ENCODE measurements at regions not wholly inside any gene's neighbourhood (a gene's known extent, or its start where the extent isn't known, plus 50 kb on each side); places are given as distances from the start of the nearest gene placed in this dataset.

- TF ChIP-seq POLR2A (IDR thresholded peaks at IDR 0.05; ENCODE audit: low read depth, low read length) (no peak), POLR2AphosphoS5 (IDR thresholded peaks at IDR 0.05; ENCODE audit: low read depth, low read length) (no peak), TAF1 (IDR thresholded peaks at IDR 0.05; ENCODE audit: borderline replicate concordance, low read depth, low read length) (no peak)
Observed at GRCh38 chr3:194045919-194046318, 90.0 kb upstream of the HES1 start.

Data from GM12892 (cell line).